Nephron (organoid): ENCODE measurements at regions not wholly inside any gene's neighbourhood (a gene's known extent, or its start where the extent isn't known, plus 50 kb on each side); places are given as distances from the start of the nearest gene placed in this dataset.

Source experiments
- H3K27ac Mint-ChIP-seq, 3 experiments: 2 replicates each; pipeline ENCODE4 v1.8.0; 2020; ENCODE audit warnings: mixed read lengths in 3 of 3, mild to moderate bottlenecking in 2 of 3, moderate library complexity in 1 of 3
- H3K27me3 Mint-ChIP-seq: 2 replicates; pipeline ENCODE4 v1.8.0; 2021; ENCODE audit warnings: low read depth, mild to moderate bottlenecking, moderate library complexity, mixed read lengths
- H3K36me3 Mint-ChIP-seq: 2 replicates; pipeline ENCODE4 v1.8.0; 2020; ENCODE audit warnings: low read depth, mixed read lengths
- H3K4me1 Mint-ChIP-seq: 2 replicates; pipeline ENCODE4 v1.8.0; 2020; ENCODE audit warnings: mixed read lengths
- H3K4me3 Mint-ChIP-seq, 3 experiments: 2 replicates each; pipeline ENCODE4 v1.8.0; 2020; ENCODE audit warnings: mild to moderate bottlenecking in 3 of 3, mixed read lengths in 3 of 3, moderate library complexity in 2 of 3
- H3K9me3 Mint-ChIP-seq: 2 replicates; pipeline ENCODE4 v1.8.0; 2020; ENCODE audit warnings: mixed read lengths
- TF ChIP-seq, protein P1 (sequence below), 3 experiments: fragments of 200-600 bp; sonication (generic); IDR thresholded peaks; one replicate each; pipeline ENCODE4 v1.5.0; 2021; ENCODE audit warnings: antibody characterized with exemption in 3 of 3; ENCODE audit not compliant: unreplicated experiment in 3 of 3

DNA sequence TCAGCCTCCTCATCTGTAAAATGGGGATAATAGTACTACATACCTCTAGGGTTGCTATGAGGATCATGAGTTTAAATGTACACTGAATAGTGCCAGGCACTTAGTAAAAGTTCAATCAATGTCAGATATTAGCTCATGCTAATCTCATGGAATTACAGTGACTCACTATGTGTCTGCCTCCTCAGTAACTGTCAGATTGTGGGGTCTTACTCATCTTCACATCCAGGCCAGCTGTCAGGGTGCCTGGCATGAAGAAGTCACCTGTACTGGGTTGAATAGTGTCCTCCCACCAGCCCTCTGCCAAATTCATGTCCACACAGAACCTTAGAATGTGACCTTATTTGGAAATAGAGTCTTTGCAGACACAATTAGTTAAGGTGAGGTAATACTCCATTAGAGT lies 54.3 kb upstream of the STIM2 start:
- peaks cover 42% of the 10 kb centered on the region for H3K4me1 Mint-ChIP-seq
- TF ChIP-seq, protein P1, sequence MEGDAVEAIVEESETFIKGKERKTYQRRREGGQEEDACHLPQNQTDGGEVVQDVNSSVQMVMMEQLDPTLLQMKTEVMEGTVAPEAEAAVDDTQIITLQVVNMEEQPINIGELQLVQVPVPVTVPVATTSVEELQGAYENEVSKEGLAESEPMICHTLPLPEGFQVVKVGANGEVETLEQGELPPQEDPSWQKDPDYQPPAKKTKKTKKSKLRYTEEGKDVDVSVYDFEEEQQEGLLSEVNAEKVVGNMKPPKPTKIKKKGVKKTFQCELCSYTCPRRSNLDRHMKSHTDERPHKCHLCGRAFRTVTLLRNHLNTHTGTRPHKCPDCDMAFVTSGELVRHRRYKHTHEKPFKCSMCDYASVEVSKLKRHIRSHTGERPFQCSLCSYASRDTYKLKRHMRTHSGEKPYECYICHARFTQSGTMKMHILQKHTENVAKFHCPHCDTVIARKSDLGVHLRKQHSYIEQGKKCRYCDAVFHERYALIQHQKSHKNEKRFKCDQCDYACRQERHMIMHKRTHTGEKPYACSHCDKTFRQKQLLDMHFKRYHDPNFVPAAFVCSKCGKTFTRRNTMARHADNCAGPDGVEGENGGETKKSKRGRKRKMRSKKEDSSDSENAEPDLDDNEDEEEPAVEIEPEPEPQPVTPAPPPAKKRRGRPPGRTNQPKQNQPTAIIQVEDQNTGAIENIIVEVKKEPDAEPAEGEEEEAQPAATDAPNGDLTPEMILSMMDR (IDR thresholded peaks at IDR 0.05; ENCODE audit: unreplicated experiment in 3 of 3): no peak
- H3K27ac Mint-ChIP-seq: peak overlapping the region in 1 of 3 experiments; percentile 16
- H3K27me3 Mint-ChIP-seq: no peaks in the 10 kb centered on the region
- no peaks in the 10 kb centered on the region for H3K36me3 Mint-ChIP-seq
- H3K4me3 Mint-ChIP-seq: no peak overlapping the region
- H3K9me3 Mint-ChIP-seq: no peaks in the 10 kb centered on the region

DNA sequence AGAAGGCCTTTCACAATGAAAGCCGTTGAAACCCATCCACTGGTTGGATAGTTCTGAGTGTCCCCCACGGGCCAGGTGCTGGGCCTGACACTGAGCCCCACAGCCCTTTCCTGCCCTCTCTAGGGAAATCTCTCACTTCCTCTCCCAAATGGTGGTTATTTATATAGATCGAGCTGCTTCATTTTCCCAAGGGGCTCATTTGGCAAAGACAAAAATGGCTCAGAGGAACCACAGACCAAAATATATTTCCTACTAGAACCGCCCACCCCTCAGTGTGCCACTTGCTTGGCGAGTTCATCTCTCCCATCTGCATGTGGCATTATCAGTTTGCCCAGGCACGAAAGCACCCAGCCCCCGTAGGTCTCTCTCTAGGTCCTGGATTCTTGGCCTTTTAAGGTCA lies 53.3 kb upstream of the STIM2 start:
- TF ChIP-seq, protein P1 (IDR thresholded peaks at IDR 0.05; ENCODE audit: unreplicated experiment in 3 of 3): no peak
- no peaks in the 10 kb centered on the region for H3K36me3 Mint-ChIP-seq
- H3K27me3 Mint-ChIP-seq: no peaks in the 10 kb centered on the region
- H3K27ac Mint-ChIP-seq: no peak overlapping the region
- no peak overlapping the region for H3K4me3 Mint-ChIP-seq
- no peaks in the 10 kb centered on the region for H3K9me3 Mint-ChIP-seq
- peaks cover 42% of the 10 kb centered on the region for H3K4me1 Mint-ChIP-seq

DNA sequence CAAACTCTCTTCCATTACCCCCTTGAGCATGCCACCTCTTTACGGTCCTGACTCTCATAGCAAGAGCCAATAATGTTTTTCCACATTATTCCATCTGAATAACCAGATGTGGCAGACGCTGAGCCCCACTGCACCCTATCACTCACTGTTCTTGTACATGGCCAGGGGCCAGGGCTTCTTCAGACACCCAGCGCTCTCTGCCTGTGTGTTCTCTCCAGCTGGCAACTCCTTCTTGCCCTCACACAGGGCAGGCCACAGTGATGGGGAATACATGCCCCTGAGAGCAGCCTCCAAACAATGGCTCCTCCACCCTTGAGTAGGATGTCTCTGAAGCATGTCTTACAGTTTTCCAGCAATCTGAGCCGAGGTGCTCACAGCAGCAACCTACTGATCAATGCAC lies 50.8 kb upstream of the STIM2 start:
- TF ChIP-seq, protein P1 (IDR thresholded peaks at IDR 0.05; ENCODE audit: unreplicated experiment in 3 of 3): no peak
- Mint-ChIP-seq H3K4me3 (no peak overlapping the region), H3K4me1 (peaks cover 26% of the 10 kb centered on the region), H3K9me3 (no peaks in the 10 kb centered on the region), H3K27ac (no peak overlapping the region), H3K27me3 (no peaks in the 10 kb centered on the region), H3K36me3 (no peaks in the 10 kb centered on the region)
